ENCODE measurements at regions not wholly inside any gene's neighbourhood (a gene's known extent, or its start where the extent isn't known, plus 50 kb on each side); places are given as distances from the start of the nearest gene placed in this dataset.

DNA sequence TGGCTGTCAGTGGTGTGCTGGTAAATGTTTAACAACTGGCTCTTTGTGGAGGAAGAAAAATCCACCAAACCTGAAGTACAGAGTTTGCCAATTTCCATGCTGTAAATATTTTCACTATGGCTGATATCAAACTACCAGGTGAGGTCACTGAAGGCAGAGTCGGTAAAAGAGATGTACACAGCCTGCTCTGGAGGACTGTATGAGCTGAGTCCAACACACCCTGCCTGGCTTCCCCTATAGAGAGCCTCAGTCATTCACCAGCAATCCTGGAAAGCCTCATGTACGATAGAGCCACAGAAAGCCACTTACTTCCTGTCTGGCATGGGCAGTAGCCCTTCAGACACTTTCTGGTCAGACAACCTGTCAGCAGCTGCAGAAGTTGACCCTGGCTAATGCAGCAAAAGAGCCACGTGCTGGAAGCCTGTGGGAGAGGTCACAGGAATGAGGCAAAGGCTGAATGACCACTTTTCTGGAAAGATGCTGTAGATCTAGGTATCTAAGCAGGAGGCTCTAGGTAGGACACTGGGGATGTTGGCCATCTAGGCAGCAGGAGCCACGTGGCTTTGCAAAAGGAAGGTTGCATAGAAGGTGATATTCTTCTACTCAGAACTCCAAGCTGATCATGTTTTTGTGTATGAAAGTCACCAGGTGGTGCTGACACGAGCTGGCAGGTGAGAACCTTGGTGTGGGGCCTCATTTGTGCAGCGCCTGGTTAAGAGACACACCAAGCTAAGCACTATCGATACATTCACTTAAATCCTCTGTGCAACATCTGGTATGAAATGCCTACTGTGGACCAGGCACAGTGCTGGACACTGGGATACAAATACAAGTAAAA, 553.9 kb downstream of the VRK1 start:
- no peak for DNase-seq (ENCODE audit: low spot score)

DNA sequence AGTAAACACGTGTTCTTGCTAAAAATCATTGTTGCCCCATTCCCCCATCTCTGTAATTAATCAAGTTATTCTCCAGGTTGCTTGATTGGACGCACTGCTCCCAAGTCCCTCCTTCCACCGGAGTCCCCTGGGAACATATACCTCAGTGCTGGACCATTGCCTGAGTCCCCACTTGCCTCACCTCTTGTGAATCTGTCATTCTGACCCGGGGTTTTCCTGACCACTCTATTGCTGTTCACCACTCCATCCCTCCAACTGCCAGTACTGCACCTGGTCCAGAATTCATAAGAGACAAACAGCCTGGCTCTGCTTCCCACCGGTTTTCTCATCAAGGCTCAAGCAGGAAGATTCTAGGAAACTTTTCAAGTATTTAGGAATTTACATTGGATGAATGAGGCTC, 555.9 kb downstream of the VRK1 start:
- DNase-seq (ENCODE audit: low spot score): no peak

DNA sequence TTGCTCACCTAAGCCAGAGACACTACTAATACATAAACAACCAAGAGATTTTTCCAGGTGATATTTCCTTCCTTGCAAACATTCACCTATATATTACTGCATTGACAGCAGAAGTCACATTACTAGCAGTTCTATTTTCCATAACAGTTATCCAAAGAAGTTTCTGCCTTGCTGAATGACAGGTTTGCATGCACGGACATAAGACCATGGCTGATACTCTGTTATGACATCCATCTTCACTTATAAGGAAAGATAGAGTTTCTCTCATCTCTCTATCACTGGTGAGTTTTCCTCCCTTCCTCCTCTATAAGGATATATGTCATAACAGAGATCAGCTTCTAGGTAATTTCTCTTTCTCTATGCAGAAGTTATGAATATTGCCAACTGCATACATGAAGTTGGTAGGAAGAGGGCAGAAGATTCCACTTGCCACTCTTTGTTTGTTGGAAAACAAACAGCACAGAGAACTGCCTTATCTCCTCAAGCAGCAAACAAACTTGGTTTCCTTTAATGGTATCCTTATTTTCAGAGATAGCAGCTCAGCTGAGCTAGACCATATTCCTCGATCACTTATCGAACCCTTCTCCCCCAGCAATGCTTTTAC, 557.0 kb downstream of the VRK1 start:
- no peak for DNase-seq (ENCODE audit: low spot score)

DNA sequence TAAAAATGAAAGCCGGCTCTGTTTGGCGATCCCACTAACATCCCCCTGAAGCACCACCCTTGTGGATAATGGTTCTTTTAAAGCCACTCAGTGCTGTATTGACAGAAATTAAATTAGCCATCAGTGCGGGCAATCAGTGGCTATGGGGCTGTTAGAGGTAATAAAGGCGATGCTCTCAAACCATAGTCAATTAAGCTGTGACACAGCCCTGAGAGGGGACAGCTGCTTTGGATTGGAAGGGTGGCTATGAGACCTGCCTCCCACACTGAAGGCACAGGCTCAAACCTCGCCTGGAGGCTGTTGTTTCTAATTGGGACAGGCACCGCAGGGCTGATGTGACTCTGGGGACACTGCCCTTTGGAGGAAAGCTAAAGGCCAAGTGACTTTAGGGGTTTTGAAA, 562.2 kb downstream of the VRK1 start:
- no peak for DNase-seq (ENCODE audit: low spot score)

DNA sequence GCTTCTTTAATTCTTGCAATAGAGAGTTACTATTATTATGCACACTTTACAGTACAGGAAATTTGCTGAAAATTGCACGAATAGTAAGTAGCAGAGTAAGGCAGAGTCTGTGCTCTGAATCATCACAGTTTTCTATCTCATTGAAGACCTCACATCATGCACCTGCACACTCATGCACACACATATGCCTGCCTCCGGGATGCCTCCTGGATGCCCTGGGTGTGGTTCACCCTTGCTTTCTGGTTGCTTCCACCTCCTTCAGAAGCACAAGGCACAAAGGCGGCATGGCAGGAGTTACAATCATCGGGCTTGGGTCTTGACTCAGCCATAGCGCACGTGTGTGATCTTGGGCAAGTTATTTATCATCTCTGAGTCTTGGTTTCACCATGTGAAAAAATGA, 564.0 kb downstream of the VRK1 start:
- no peak for DNase-seq (ENCODE audit: low spot score)

DNA sequence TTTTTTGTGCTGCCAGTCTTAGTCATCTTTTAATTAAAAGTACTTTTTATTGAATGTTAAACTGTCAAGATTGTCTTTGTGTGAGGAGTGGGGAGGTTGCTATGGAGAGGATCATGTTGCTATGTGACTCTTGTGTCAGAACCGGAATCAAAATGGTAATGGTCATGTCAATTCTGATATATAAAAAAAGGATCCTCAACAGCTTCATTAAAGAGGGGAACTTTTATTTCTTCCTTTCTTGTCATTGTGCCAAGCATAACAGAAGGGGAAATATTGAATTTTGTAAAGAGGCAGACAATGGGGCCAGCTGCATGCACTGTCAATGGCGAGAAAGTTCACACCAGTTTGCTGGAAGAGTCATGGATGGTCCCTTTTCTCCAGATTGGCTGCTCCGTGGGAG, 564.8 kb downstream of the VRK1 start:
- DNase-seq (ENCODE audit: low spot score): no peak

DNA sequence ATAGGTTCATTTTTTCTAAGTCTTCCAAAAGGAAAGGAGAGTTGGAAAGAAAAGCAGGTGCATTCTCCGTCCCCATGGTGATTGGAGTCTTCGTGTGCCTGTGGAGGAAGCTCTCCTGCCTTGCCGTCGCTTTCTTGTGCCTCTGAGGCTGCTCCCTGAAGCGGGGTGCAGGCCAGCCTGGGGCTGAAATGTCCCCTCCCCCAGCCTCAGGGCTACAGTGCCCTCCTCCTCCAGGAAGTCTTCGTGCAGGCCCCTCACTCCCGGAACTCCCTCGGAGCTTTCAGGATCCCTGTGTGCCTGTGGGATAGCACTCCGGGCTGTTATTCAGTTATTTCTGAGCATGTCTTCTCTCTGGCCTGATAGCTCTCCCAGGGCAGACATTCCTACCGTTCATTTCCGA, 569.2 kb downstream of the VRK1 start:
- DNase-seq (ENCODE audit: low spot score): no peak

DNA sequence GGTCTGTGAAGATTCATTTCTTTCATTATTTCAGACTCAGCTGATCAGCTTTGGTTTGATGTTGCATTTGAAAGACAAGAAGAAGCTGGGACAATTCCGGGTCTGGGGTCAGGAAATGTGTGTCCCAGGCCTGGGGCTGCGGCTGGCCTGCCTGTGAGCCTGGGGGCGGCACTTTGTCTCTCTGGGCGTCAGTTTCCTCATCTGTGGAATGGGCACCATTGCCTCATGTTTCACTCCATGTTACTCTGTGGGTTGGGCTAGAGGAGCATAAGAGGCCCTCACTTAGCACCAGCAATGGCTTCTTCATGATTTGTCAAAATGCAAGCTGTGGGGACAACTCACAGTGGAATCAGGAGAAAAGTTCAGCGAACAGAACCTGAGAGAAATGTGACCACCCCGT, 570.1 kb downstream of the VRK1 start:
- DNase-seq (ENCODE audit: low spot score): no peak

DNA sequence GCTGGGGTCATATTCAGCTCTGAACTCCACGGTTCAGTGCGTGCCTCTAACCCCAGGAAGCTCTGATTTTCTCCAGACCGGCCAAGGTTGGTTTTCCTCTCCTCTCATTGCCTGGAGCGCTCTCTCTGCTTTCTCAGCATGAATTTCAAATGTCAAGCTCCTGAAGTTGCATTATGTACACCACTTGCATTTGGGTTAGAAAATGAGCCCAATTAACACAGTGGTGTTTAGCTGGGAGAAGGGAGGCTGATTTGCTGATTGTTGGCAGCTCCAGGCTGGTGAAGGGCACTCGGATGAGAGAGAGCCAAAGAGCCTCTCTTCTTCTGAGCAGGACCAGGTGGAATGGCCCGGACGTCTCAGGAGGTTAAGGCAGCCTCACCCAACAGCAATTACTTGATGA, 570.9 kb downstream of the VRK1 start:
- DNase-seq (ENCODE audit: low spot score): no peak

DNA sequence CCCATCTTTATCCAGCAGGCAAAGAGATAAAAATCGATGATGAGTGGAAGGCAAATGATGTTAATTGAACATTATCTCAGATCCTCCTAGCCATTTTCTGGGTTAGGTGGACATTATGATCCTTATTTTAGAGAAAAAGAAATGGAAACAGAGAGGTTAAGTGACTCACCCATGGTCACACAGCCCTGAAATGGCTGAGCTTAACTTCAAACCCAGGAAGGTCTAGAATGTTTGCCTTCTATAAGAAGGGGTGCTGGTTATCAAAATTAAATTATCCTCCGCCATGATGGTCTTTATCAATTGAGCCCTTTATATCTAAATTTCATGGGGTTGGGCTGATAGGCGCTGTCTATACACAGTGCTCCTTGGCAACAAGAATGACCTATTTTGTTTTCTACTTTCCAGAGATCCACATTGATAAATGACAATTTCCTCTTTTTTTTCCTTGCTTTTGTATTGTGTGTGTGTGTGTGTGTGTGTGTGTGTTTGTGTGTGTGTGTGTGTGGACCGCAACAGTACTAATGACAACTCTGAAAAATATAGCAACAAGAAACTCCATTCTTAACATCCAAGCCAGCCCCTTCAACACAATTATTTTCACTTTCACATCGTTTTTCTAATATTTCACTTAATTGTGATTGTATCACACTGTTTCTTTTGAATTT, 571.9 kb downstream of the VRK1 start:
- no peak for DNase-seq (ENCODE audit: low spot score)

DNA sequence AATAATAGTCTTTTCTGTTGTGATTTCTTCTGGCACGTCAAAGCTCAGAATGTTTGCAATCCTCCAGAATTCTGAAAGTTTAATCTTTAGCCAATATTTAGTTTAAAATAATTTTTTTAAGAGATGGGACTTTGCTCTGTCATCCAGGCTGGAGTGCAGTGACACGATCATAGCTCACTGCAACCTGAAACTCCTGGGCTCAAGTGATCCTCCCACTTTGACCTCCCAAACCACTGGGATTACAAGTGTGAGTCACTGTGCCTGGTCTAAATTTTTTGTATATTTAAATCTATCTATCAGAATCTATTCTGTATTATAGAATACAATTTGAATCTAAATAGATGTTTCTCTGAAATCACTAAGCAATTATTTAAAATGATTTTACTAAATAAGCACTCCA, 572.7 kb downstream of the VRK1 start:
- no peak for DNase-seq (ENCODE audit: low spot score)

DNA sequence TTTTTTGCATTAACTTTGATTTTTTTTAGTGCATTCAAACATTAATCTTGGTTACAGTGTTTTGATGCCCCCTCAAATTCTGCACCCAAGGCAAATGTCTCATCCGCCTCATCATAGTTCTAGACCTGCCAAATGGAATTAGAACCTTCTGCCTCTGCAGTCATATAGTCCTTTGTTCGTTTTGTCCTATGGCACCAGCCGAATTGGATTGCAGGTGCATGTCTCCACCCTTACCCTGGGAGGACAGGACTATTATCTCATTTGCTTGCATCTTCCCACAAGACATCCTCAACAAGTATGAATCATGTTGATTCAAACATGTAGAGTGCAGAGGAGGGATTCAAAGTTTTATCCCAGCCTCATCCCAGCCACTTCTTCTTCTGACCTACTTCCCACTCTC, 579.1 kb downstream of the VRK1 start:
- DNase-seq (ENCODE audit: low spot score): no peak

DNA sequence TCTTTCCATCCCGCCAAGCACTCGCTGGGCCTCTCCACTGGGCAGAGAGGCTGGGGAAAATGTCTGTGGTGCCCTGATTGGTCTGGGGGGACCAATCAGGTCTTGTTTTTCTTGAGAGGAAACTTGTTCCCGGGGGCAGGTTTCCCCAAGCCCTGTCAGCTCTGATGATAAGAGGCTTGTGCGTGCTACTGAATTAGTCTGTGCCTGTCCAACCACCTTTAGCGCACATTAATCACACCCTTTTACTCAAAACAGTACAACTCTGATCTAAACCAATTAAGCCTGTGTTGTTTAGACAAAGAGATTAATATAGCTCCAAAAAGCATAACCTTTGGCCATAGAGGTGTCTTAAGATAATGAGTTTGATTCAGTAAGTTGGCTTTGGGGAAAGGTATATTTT, 580.4 kb downstream of the VRK1 start:
- DNase-seq (ENCODE audit: low spot score): no peak

DNA sequence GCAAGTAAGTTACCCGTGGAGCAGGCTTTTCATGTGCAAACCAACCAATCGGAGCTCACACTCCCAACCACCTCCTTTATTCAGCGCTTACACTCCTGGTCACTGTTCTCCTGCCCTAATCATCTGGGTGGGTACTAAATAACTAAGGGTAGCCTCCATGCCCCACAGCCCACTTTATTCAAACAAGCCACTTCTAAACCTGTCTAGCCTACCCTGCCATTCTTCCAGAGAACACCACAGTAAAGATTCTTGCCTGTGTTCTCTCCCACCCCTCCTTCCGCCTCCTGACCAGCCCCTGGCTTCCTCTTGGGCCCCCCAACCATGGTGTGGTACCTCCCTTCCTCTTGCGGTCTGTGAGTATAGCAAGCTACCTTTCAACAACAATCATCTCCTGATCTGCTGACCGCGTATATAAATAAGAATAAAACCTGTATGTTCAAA, 581.9 kb downstream of the VRK1 start:
- no peak for DNase-seq (ENCODE audit: low spot score)

DNA sequence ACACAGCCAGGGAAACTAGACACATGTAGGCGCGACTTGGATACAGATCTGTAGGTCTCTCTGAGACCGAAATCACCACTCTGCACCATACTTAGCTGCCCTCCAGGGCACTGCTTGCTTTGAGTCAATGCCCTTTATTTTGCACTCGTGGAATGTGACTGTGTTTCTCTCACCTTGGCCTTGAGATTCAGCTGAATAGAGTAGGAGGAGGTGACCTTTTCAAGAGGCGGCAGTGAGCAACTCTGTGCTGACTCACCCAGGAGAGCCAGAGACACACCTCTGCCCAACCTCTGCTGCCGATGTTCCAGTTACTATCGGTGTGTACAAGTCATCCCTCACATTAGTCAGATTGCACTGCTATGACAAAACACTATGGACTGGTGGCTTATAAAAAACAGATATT, 583.4 kb downstream of the VRK1 start:
- DNase-seq (ENCODE audit: low spot score): no peak

DNA sequence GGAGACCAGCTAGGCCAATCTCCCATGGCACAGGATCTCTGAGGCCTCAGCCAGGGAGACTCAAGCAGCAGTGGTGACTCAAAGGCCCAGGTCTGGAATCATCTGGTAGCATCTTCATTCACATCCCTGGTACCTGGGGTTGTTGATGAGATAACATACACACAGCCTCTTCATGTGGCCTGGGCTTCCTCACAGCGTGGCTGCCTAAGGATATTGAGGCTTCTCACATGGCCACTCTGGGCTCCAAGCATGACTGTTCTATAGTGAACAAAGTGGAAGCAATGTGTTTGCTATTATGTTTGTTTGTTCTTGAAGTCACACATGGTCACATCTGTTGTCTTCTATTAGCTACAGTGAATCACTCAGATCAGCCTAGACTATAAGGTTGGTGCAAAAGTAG, 584.1 kb downstream of the VRK1 start:
- DNase-seq (ENCODE audit: low spot score): no peak

DNA sequence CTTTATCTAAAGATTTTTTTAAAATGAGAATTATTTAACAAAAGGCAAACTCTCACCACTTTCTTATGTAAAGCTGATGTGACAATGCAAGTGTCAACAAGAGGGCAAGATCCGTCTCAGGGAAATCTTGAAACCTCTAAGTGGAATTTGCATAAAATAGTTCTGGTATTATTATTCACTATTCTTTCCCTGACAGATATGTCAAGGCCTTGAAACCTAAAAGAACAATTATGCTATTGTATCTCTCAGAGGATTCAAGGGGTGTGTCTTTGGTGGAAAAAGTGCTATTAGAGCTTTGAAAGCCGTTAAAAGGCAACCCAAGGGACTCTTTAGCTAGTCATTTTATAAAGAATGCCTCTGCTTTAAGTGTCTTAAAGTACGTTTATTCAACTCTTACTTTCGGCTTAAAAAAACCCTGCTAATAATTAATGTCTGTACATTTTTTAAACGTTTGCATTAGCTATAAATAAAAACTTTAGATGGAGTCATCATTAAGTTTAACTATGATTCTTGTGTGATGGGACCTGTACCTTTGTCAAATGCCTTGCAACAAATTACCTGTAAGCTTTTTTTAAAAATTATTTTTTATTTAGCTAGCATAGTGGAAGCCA, 585.5 kb downstream of the VRK1 start:
- DNase-seq (ENCODE audit: low spot score): no peak

DNA sequence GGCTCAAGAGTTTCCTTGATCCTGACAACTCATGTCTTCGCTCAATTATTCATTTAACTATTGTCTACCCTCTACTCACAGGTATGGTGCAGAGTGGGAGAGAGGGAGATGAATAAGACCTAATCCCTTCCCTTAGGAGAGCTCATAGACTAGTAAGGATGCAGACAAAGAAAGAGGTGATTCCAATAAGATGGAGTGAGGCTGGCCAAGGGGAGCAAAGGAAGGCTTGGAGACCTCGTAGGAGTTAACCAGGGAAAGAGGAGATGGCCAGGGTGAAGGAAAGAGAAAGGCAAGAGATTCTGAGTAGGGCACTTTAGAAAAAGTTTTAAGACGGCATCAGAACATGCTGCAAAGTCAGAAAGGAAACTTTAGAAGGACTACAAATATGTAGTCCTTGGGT, 588.5 kb downstream of the VRK1 start:
- no peak for DNase-seq (ENCODE audit: low spot score)

DNA sequence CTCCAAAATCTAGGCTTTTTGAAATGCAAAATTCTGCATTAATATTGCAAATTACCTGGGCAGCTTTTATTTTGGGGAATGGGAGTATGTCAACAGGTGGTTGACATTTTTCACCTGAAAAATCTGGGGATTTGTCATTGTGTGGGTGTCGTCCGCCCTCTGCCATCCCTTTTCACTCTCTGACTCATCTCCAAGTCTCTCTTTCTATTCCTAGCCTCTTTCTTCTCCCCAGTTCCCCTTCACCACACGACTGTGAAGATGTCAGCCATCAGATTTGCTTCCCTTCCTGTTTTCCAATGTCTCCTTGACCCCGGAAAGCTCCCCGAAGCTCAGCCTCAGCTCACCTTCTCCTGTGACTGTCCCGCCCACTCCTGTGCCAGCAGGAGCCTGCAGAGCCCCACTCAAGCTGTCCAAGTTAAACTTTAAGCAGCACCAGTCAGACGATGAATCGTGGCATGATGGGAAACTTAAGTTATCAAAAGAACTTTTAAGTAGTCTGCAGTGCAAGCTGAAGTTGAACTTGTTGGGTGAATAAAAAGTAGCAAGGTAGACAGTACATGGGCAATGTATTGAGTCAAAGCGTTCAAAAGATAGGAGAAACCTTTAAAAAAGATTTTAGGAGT, 590.2 kb downstream of the VRK1 start:
- no peak for DNase-seq (ENCODE audit: low spot score)

DNA sequence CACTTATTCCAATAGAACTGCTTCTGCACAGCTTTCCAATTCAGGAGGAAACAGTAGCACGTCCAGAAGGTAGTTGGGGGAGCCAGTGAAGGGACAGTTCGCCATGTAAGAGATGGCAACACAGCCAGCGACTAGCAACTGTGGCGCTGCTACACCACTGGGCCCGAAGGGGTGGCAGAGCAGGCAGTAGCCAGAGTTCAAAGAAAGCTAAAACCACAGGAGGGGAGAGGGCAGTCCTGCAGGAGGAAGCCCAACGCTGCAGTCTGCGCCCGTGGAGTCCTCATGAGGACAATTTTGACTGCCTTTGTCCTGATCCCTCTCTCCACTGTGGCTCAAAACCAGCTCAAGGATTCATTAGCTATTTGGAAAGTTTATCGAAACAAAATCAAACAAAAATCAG, 591.2 kb downstream of the VRK1 start:
- no peak for DNase-seq (ENCODE audit: low spot score)

DNA sequence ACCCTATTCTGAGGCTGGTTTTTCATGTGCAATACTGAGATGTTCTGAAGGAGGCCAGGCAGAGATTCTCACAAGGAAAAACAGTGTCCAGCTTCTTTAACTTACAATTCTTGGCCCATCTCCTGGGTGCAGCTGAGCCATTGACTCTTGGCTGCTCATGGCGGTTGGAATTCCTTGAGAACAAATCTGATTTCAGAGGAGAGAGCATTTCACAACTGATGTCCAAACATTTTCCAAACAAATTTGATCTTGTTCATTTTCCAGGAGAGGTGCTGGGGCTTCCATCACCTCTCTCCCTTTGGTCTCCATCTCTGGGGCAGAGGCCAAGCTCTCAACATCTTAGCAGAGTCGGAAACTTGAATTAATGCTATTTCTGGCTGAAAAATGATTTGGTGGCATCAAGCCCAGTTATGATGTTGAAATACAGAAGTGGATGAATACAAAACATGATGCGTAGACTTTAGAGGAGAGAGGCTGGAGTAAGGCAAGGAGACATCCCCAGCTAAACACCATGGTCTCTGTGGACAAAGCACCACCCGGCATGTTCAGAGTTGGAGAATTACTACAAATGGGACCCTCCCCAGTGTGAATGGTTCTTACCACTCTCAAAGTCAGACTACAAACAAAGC, 593.0 kb downstream of the VRK1 start:
- DNase-seq (ENCODE audit: low spot score): no peak

DNA sequence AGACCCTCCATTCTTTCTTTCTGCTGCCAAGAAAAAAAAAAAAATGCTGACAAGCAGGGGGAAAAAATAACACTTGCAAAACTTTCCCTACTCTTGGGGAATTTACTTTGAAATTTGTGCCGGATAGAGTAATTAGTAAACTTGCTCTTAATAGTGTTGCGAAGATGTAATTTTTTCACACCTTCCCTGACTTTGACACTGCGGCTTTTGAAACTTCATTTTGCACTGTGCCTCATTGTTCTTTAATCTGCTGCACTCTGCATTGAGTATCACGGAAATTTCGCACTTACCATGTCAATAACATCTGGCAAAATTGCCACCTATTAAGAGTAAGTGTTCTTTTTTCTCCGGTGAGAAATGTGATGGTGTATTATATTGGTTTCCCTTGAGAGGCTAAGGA, 596.1 kb downstream of the VRK1 start:
- no peak for DNase-seq (ENCODE audit: low spot score)
